ENCODE measurements at regions not wholly inside any gene's neighbourhood (a gene's known extent, or its start where the extent isn't known, plus 50 kb on each side); places are given as distances from the start of the nearest gene placed in this dataset.

DNA sequence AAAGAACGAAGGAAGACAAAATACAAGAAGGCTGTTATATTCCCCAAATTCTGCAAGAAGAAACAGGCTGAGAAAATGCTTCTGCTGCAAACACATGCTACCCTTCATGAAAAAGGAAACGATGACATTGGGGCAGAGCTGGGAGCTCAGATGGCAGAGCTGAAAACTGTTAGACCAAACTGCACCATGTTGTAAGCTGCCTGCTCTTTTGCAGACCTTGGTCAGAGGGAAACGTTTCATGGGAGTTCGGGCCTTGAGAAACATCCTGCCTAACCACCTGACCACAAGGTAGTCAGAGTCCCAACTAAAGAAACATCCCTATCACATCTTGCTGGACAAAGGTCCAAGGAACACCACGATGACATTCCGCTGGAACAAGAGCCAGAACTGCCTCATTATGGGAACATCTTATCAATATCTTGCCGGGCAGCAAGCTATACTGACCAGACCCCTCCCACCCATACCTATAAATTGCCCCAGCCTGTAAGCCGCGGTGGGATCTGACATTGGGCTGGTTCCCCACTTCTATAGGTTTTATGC, 110.7 kb upstream of the CTSC start:
- DNase-seq (ENCODE audit: low read depth in 4 of 4, low spot score in 2 of 4): no peak

DNA sequence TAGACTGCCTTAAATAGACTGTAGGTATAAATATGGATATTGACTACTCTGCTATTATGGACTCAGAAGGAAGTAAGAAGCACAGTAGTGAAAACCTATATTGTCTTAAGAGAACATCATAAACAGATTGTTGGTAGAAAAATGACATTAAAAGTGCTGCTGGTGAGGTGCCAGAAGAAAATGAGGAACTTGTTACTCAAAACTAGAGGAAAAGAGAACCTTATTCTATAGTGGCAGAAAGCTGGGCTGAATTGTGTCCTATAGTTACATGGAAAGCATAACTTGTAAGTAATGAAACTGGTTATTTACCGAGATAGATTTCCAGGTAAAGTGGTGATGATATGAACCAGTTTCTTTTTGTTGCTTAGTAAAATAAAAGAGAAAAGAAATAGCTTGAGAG, 109.7 kb upstream of the CTSC start:
- DNase-seq (ENCODE audit: low read depth in 4 of 4, low spot score in 2 of 4): no peak

DNA sequence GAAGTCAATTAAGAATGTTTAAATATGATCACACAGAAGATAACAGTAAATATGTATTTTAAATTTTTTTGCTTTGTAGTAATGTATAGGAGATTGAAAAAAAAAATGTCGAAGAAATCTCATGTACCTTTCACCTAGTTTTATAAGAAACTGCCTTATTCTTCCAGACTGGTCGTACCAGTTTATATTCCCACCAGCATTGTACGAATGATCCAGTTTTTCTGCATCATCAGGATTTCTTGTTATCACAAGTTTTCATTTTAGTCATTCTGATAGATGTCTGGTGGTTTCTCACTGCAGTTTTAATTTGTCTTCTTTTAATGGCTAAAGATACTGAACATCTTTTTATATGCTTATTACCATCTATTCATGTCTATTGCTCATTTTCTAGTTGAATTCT, 101.8 kb upstream of the CTSC start:
- DNase-seq (ENCODE audit: low read depth in 4 of 4, low spot score in 2 of 4): no peak

DNA sequence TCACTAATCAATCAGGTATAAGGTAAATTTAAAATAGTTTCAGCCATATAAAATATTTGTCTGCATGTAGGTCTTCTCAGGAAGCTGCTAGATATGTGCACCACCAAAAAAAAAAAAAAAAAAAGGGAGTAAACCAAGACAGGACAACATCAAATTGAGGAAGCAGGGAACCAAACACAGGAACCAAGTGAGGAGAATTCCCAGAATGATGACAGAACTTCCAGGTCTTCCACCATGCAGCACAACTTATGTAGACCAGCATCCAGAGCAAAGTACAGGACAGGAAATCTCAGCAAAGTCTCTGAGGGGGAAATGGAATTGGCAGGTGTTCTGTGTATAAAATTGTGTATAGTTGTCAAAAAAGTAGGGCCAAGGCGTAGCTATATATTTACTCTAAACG, 101.2 kb upstream of the CTSC start:
- DNase-seq (ENCODE audit: low read depth in 4 of 4, low spot score in 2 of 4): no peak

DNA sequence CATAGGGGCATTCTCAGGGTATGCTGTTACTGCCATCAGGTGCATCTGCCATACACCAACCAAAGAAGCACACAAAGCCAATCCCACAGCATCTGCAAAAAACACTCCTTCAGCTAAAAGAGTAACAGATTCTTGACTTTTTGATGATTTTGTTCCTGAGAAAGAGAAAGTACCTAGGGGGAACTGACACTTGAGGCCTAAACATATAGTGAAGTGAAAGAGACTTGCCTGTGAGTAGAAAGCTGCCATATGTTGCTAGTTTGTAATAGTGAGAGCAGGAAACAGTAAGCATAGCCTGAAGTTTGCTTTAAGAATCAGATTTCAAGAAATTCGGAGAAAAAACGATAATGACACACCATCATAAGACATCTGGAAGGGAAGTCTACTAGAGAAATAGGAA, 97.9 kb upstream of the CTSC start:
- no peak for DNase-seq (ENCODE audit: low read depth in 4 of 4, low spot score in 2 of 4)

DNA sequence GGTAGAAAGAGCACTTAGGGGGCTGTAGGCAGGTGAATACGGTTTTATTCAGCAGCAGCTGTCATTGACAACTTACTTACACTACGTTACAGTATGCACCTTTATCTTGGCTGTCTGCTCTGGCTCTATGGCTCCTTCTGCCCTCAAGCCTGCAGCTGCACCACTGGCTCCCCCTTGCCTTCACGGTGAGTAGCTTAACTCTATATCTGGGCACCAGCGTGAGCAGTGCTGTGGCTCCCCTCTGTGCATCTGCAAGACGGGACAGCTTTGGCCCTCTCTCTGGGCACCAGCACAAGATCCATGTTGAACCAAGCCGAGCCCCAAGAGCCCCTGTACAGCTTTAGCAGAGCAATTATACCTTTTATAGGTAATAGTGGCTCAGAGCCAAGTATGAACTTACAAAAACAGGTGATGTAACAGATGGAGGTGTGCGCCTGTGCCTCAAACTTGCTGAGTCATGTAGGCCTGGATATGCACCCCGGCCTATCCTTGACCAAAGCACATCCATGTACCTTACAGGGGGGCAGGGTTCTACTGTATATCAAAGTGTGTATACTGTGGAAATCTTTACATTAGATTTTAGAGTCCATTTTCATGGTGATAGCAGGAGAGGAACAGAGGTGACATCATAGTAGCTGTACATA, 96.9 kb upstream of the CTSC start:
- no peak for DNase-seq (ENCODE audit: low read depth in 4 of 4, low spot score in 2 of 4)

DNA sequence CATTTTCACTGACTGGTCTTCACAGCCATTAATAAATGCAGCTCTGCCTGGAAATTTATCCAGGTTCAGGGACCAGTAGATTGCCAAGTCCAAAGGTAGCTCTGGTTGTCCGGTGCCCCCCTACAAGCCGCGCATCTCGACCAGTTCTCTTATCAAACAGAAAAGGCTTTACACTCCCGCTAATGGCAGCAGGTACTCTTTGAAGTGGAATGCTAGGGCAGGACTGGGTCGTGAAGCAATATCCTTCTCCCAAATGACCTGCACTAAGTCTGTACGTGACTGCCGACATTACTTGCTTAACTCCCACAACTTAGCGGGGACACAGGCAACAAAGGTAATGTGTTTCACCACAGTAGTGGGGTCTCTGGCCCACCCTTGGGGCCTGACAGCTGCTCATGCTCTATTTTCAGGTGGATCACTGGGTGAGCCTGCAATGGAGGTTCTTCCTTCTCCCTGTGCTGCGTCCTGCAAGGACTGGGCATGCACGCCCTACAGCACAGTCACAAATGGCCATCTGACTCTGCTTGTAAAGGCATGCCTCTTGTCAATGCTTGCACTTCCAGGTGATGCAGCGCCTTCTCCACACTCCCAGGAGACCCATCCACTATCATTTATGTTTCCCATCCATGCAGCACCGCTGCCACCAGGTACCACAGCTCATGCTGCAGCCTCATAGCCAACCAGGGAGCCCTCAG, 96.1 kb upstream of the CTSC start:
- DNase-seq (ENCODE audit: low read depth in 4 of 4, low spot score in 2 of 4): no peak

DNA sequence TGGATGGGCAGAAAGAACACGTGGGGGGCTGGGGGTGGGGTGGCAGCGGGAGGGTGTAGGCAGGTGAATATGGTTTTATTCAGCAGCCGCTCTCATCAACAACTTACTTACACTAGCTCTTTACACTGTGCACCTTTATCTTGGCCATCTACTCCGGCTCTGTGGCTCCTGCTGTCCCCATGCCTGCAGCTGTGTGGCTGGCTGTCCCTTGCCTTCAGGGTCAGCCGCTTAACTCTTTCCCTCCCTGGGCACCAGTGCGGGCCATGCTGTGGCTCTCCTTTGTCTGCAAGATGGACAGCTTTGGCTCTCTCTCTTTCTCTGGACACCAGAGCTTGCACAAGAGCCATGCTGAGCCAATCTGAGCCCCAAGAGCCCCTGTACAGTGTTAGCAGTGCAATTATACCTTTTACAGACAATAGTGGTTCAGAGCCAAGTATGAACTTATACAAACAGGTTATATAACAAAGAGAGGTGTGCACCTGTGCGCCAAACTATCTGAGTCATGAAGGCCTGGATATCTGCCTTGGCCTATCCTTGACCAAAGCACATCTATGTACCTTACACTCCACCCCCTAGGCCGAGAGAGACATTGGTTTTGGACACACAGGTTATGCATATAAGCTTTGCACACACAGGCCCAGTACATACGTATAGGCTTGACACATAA, 94.3 kb upstream of the CTSC start:
- DNase-seq (ENCODE audit: low read depth in 4 of 4, low spot score in 2 of 4): no peak

DNA sequence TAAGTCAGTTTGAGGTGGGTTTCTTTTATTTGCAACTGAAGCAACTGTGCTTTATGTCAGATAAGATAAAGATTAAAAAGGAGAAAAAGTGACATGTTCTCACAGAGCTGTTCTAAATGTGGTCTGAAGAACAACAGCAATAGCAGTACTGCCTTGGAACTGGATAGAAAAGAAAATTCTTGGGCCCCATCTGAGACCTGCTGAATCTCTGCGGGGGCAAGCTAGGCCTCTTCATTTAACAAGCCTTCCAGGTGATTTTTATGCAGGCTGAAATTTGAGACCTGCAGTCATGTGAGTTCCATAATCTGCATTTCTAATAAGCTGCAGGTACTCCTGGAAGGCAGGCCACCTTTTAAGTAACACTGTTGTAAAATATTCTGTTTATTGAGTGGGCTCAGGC, 91.4 kb upstream of the CTSC start:
- DNase-seq (ENCODE audit: low read depth in 4 of 4, low spot score in 2 of 4): no peak

DNA sequence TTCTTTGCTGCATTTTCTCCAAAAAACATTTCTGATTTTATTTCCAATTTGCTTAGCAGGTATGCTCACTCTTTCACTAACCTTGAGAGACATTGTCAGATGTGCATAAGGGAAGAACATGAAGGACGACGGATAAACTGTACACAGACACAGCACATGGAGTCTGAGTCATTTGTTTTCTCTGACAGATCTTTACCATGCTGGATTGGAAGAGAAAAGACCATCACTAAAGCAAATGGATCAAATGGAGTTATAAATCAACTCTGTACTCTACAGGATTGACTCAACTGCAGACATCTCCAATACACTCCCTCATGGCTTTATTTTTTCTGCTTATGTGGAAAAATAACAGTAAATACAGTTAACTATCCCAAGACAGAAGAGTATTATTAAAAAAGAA, 90.2 kb upstream of the CTSC start:
- DNase-seq (ENCODE audit: low read depth in 4 of 4, low spot score in 2 of 4): no peak

DNA sequence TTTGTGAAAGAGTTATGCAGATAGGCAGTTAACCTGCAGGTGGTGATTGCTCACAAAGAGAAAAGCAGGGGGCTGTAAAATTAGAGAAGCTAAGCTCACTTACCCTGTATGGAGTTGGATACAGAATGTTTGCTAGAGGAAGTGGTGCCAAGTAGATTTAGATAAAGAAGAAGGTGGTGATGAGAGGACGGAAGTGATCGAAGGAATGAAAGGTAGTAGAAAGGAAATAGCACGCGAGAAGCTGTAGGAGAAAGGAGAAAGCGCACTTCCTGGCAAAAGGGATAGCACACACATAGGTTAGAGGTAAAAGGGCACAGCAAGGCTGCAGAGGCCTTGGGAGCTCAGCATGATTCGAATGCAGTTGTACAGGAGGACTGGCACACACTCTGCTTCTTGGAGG, 87.3 kb upstream of the CTSC start:
- DNase-seq (ENCODE audit: low read depth in 4 of 4, low spot score in 2 of 4): no peak

DNA sequence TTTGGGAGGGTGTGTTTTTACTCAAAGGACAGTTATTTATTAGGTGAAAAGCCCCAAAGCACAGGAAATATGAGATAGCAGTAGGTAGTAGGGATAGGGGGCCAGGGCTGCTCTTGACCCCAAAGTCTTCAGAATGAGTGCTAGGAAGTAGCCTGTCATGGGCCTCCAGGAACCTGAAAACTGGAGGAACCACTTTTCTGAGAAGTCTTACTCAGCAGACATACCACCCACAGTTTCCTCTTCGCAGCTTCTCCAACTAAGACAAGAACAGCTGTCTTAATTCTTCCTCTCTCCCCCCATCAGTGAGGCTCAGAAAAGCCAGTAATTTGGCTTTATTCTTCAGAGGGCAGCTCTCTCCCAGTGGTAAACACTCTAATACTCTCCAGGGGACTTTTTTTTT, 84.0 kb upstream of the CTSC start:
- DNase-seq (ENCODE audit: low read depth in 4 of 4, low spot score in 2 of 4): no peak

DNA sequence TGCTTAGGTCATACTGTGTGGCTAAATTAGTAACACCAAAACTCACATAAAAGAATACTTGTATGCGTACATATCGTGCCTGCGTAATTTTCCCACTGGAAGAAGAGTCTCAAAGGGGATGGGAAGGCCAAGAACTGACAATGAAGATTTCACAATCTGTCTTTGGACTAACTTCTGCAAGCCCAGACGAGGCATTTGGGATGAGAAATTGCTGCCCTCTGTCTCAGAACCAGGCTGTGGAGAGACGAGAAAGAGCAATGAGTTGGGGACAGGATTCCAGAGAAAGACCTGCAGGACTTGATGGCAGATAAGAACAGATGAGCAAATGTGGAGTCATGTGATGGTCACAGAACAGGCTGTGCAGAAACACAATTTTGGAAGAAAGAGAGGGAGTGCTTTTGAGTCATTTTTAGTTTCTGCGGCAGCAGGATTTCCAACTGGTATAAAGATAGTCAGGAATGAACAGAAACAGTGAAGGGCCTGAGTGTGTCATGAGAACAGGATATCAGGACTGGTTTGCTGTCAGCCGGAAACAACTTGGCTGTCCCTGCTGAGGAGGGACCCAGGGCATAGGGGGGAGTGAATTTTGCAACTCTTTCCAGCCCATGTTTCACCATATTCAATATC, 82.7 kb upstream of the CTSC start:
- DNase-seq (ENCODE audit: low read depth in 4 of 4, low spot score in 2 of 4): no peak

DNA sequence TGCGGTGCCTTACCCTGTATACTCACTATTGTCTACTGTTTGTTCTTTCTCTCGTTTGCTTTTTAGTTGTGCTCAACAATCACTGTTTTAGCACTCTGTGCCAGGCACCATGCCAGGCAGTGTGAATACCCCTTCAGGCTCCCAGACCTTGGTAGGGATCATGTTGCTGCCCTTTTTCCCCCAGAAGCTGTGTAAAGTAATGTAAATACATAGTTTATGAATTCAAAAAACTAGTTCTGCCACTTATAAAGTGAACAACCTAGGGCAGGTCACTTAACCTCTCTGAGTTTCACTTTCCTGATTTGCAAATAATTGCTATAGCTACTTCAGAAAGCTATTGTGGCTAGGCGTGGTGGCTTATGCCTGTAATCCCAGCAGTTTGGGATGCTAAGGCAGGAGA, 81.0 kb upstream of the CTSC start:
- no peak for DNase-seq (ENCODE audit: low read depth in 4 of 4, low spot score in 2 of 4)

DNA sequence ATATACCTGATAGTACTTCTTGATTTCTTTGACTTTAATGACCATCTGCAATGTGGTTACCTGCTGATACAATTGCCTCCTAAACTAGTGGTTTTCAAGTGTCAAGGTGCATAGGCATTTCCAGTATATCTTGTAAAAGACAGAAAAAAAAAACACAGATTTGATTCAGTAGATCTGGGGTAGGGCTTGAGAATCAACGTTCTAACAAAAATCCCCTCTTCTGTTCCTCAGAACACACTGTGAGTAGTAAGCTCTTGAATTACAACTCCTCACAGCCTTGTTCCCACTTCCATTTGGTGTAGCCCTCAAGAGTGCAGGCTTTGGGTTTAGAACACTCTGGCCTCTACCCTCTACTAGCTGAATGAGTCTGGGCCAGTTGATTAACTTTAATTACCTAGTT, 78.0 kb upstream of the CTSC start:
- DNase-seq (ENCODE audit: low read depth in 4 of 4, low spot score in 2 of 4): no peak

DNA sequence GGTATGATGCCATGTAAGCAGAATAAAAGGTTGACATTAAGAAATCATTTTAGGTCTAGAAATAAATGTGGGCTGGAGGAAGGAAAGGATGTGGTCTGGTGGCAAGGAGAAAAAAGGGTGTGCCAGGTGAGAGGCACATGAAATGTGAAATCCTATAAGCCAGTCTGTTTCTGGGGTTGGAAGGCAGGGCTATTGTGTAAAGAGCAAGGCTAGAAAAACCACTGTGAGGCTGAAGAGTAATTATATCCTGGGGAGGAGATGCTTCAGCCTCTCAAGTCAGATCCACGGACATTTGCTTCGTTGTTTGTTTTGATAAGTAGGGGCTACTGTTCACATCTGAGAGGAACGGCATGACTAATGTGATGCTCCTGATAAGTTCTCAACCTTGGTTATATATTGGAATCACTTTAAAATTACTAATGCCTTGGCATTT, 77.5 kb upstream of the CTSC start:
- no peak for DNase-seq (ENCODE audit: low read depth in 4 of 4, low spot score in 2 of 4)

DNA sequence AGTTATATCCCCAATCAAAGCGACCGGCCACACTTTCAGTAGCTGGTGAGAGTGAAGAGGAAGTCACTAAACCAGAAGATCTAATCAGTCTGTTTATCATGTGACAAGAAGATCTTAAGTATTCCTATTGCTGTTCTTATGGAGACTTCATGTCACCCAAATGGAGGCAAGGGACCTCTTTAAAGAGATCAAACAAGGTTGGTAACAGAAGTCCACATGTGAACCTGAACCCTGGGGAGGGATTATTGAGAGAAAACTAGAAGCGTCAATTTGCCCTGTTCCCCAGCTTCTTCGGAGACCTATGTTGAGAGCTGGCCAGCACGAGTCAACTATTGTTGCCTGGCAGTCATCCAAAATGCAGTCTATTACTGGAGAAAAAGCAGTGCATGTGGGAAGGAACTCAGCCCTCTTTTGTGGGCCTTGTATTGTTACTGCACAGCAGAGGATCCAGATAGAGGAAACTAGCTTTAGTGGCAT, 76.9 kb upstream of the CTSC start:
- peak in 2 of 4 donors; percentile 39 to 51 for DNase-seq (ENCODE audit: low read depth in 4 of 4, low spot score in 2 of 4)

DNA sequence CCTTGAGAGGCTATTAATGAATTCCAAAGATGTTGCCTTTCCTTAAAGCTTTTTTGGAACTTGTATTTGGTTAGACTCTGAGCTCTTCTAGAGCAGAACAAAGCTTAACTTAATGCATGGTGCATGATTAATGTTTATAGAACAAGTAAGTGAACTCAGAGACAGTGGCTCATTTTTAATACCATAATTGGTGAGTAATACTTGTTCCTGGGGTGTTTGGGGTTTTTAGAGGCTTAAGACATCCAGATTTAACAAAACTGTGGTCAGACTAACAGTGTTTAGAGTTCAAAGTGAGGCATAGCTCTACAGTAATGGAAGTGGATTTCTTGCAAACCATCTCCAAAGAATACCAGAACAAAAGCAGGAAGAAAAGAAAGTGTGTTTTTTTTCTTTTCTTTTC, 73.7 kb upstream of the CTSC start:
- DNase-seq (ENCODE audit: low read depth in 4 of 4, low spot score in 2 of 4): no peak

DNA sequence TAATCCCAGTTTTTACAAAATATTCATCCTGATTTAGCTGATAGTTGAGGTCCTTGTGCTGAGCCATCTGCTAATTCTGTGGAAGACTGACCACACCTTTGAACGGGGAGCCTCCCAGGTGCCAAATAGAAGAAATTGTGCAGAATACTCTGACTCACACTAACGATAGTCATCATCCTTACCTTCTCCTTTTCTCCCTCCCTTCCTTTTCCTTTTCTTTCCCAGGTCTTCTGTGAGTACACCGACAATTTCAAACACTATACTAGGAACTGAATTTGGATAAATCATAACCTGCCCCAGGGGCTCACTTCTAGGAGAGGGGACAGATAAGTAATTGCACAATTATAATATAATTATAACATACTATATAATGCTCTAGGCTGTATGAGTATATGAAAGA, 73.1 kb upstream of the CTSC start:
- no peak for DNase-seq (ENCODE audit: low read depth in 4 of 4, low spot score in 2 of 4)

DNA sequence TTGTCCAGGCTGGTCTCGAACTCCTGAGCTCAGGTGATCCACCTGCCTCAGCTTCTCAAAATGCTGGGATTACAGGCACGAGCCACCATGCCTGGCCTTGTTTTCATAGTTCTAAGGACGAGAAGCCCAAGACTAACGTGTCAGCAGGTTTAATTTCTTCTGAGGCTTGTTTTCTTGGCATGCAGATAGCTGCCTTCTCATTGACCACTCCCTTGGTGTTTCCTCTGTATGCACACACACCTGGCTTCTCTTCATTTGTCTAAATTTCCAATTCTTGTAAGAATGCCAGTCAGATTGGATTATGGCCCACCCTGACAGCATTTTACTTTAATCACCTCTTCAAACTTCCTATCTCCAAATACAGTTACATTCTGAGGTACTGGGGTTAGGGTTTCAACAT, 72.5 kb upstream of the CTSC start:
- no peak for DNase-seq (ENCODE audit: low read depth in 4 of 4, low spot score in 2 of 4)

DNA sequence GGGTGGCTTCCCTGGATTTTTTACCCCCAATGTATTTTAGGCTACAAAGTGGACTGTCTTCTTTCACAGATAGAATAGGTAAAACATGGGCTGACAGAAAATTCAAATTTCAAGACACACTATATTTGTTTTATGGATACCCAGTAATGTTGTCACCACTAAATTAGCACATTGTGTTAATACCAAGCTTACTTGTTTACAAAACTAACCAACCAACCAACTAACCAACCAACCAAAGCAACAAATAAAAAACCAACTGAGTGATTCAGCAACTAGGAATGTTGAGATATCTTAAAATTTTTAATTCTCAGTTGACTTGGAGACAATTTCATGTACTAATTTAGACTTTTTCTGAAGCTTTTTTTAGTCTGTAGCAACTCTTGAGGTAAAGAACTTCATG, 69.3 kb upstream of the CTSC start:
- no peak for DNase-seq (ENCODE audit: low read depth in 4 of 4, low spot score in 2 of 4)
